ENCODE measurements at regions not wholly inside any gene's neighbourhood (a gene's known extent, or its start where the extent isn't known, plus 50 kb on each side); places are given as distances from the start of the nearest gene placed in this dataset.

- FAIRE-seq (peak; percentile 82), DNase-seq (ENCODE audit: low read depth in 1 of 2, low spot score in 2 of 2) (peak; percentile 44 to 50)
- Histone ChIP-seq H3K79me2 (ENCODE audit: control insufficient read depth in 1 of 2, insufficient read depth in 2 of 2, low read length in 2 of 2) (no peaks in the 10 kb centered on the region), H3K79me1 (ENCODE audit: low read depth, low read length) (no peaks in the 10 kb centered on the region), H2BK5ac (ENCODE audit: low read depth, low read length) (peak overlapping the region; percentile 69), H3K9me3 (ENCODE audit: insufficient read depth in 2 of 2, low read depth in 1 of 2, low read length in 1 of 2) (peaks cover 0 to 4% of the 10 kb centered on the region in 2 experiments; a peak in 2 of 4 replicates), H4K8ac (ENCODE audit: extremely low read depth, insufficient read depth, low read length) (no peak overlapping the region), H3K4me2 (ENCODE audit: insufficient read depth in 1 of 2, low read depth in 2 of 2, low read length in 2 of 2) (peak overlapping the region; percentile 56 to 67), H3K18ac (ENCODE audit: extremely low read depth, low read length) (peak overlapping the region; percentile 86; the same call in 1 of the 2 replicates), H2BK15ac (ENCODE audit: low read length) (no peak overlapping the region), H3K4me1 (replicated peaks in 1 of 4; ENCODE audit: control insufficient read depth in 3 of 4, insufficient read depth in 4 of 4, low read length in 3 of 4) (peaks cover 0 to 17% (median 9%) of the 10 kb centered on the region in 4 experiments; a peak in 4 of 7 replicates), H3K14ac (ENCODE audit: insufficient read length) (no peak overlapping the region), H3K4ac (replicated peaks; ENCODE audit: insufficient read length, low read depth, low read length) (no peak overlapping the region), H4K20me1 (replicated peaks in 1 of 2; ENCODE audit: control insufficient read depth in 1 of 2, insufficient read depth in 2 of 2, low read length in 2 of 2) (no peaks in the 10 kb centered on the region), H3K4me3 (ENCODE audit: extremely low read depth in 1 of 4, insufficient read depth in 2 of 4, low read depth in 3 of 4, low read length in 4 of 4) (peak overlapping the region in 3 of 4 experiments; percentile 16 to 49 (median 19); a peak in 4 of 8 replicates), H3K56ac (replicated peaks; ENCODE audit: insufficient read length, low read depth, low read length) (no peak overlapping the region), H3K23me2 (ENCODE audit: low read depth, low read length) (0 out of 2 replicates have a peak, but pooled peaks cover 1% of the 10 kb centered on the region), H3K9ac (replicated peaks in 1 of 4; ENCODE audit: extremely low read depth in 1 of 4, low read depth in 3 of 4, low read length in 3 of 4) (peak overlapping the region in 2 of 4 experiments; percentile 31; a peak in 2 of 7 replicates), H3K23ac (ENCODE audit: insufficient read length) (no peak overlapping the region), H4K91ac (replicated peaks; ENCODE audit: insufficient read length, low read length) (peak overlapping the region; percentile 58), H3K27me3 (replicated peaks in 1 of 4; ENCODE audit: control insufficient read depth in 3 of 4, extremely low read depth in 1 of 4, insufficient read depth in 3 of 4, low read length in 3 of 4) (no peaks in the 10 kb centered on the region), H4K5ac (ENCODE audit: insufficient read length, low read depth, low read length) (peak overlapping the region; percentile 84), H2BK20ac (ENCODE audit: low read length) (peak overlapping the region; percentile 66; the same call in 1 of the 2 replicates), H3K36me3 (ENCODE audit: control insufficient read depth in 2 of 4, insufficient read depth in 4 of 4, low read length in 3 of 4) (peaks cover 0 to 8% (median 0%) of the 10 kb centered on the region in 4 experiments; a peak in 2 of 8 replicates), H2AK5ac (ENCODE audit: low read depth, low read length) (no peak overlapping the region), H3K27ac (ENCODE audit: low read depth, low read length) (peak overlapping the region; percentile 83), H2BK120ac (replicated peaks; ENCODE audit: low read depth, low read length) (peak overlapping the region; percentile 93), H2BK12ac (ENCODE audit: low read depth, low read length) (peak overlapping the region; percentile 51; the same call in 1 of the 2 replicates), H2AFZ (ENCODE audit: low read length) (peak overlapping the region; percentile 72; the same call in 1 of the 2 replicates)
- ChIA-PET POLR2A (ENCODE audit: partially characterized antibody) (interaction anchor here (1.3 kb wide), 1 partner anchor 8 kb away, joined by 3 read pairs; no protein-coding TSS in a partner anchor), CTCF (ENCODE audit: partially characterized antibody) (no interaction called here)
- 5% methylated on average over 10 of the region's 10 CpGs; no CpG with 5 or more reads in 1 of the 2 experiments for WGBS, 2 experiments (ENCODE audit: extremely low coverage in 1 of 2, insufficient coverage in 1 of 2, insufficient read length in 1 of 2, insufficient replicate concordance in 2 of 2, low coverage in 1 of 2, low lambda C conversion rate in 2 of 2, missing lambda C conversion rate in 1 of 2)
- TF ChIP-seq HDAC2 (IDR thresholded peaks at IDR 0.05; ENCODE audit: borderline replicate concordance in 1 of 2, low read depth in 2 of 2, low read length in 2 of 2), result peak in 1 of 2 experiments; percentile 72; a peak in 2 of 4 replicates
- TF ChIP-seq CHD1 (IDR thresholded peaks at IDR 0.05; ENCODE audit: low read depth, low read length), result no peak
- TF ChIP-seq CREB1 (IDR thresholded peaks at IDR 0.05), result no peak
- no peak for TF ChIP-seq JUN (IDR thresholded peaks at IDR 0.05; ENCODE audit: low read depth, low read length)
- no peak for TF ChIP-seq SIX5 (IDR thresholded peaks at IDR 0.05; ENCODE audit: low read depth, low read length)
- no peak for TF ChIP-seq NANOG (IDR thresholded peaks at IDR 0.05; ENCODE audit: insufficient read depth, low read depth, low read length, poor library complexity, severe bottlenecking)
- TF ChIP-seq EP300 (IDR thresholded peaks at IDR 0.05; ENCODE audit: borderline replicate concordance in 1 of 2, low read depth in 2 of 2, low read length in 2 of 2), result peak in 1 of 2 experiments; percentile 68; a peak in 1 of 3 replicates
- peak in 1 of 2 experiments; percentile 12 for TF ChIP-seq BCL11A (IDR thresholded peaks at IDR 0.05; ENCODE audit: low read depth in 2 of 2, low read length in 2 of 2)
- TF ChIP-seq CHD2 (IDR thresholded peaks at IDR 0.05; ENCODE audit: low read length), result no peak
- TF ChIP-seq TEAD4 (IDR thresholded peaks at IDR 0.05; ENCODE audit: low read depth, low read length), result 0 out of 2 replicates have a peak, but pooled peaks have one; percentile 11
- 0 out of 2 replicates have a peak, but pooled peaks have one; percentile 32 for TF ChIP-seq SP1 (IDR thresholded peaks at IDR 0.05; ENCODE audit: low read depth, low read length)
Measured at GRCh38 chr10:76778914-76779795, 858.5 kb downstream of the KCNMA1 start.
